Activated T-helper 2 cell treated with anti-CD3 and anti-CD28 coated beads, Interferon-gamma antibody, Interleukin-2, Interleukin-4, amounts not matched to agents 10 μg/mL and 5 μg/mL and 100 μg/mL, durations not matched to agents 14 hours and 24 hours and 36 hours (primary cell): ENCODE measurements at regions not wholly inside any gene's neighbourhood (a gene's known extent, or its start where the extent isn't known, plus 50 kb on each side); places are given as distances from the start of the nearest gene placed in this dataset.
A peak's percentile ranks its signal among the peaks of the same experiment; 100 is the strongest.

ENCODE experiments used
- DNase-seq: peaks from one replicate; pipeline ENCODE4 v3.0.0; 2021; ENCODE audit warnings: low spot score
- H3K27ac Mint-ChIP-seq: one replicate; pipeline ENCODE4 v1.8.0; 2021; ENCODE audit warnings: mixed read lengths
- H3K27me3 Mint-ChIP-seq: one replicate; pipeline ENCODE4 v1.8.0; 2021; ENCODE audit warnings: low read depth, mixed read lengths
- H3K36me3 Mint-ChIP-seq: one replicate; pipeline ENCODE4 v1.8.0; 2021; ENCODE audit warnings: low read depth, mixed read lengths
- H3K4me1 Mint-ChIP-seq: one replicate; pipeline ENCODE4 v1.8.0; 2021; ENCODE audit warnings: low read depth, mixed read lengths
- H3K4me3 Mint-ChIP-seq: one replicate; pipeline ENCODE4 v1.8.0; 2021; ENCODE audit warnings: low read depth, mild to moderate bottlenecking, moderate library complexity, mixed read lengths
- H3K9me3 Mint-ChIP-seq: one replicate; pipeline ENCODE4 v1.8.0; 2021; ENCODE audit warnings: mixed read lengths
- intact Hi-C: fragments of 100-400 bp; cut with micrococcal nuclease; formaldehyde crosslinking; loops from one replicate; pipeline ENCODE4 v1.15.1; 2023

GRCh38 chrX:149312988-149313387, 192.1 kb downstream of the IDS start:
- Mint-ChIP-seq H3K4me3 (no peak overlapping the region), H3K27ac (no peak overlapping the region), H3K27me3 (no peaks in the 10 kb centered on the region), H3K9me3 (no peaks in the 10 kb centered on the region), H3K4me1 (no peaks in the 10 kb centered on the region), H3K36me3 (no peaks in the 10 kb centered on the region)
- DNase-seq: no peak
- intact Hi-C loops: no loop called here

GRCh38 chrX:149312097-149312496, 193.0 kb downstream of the IDS start:
- H3K4me3 Mint-ChIP-seq: no peak overlapping the region
- no peaks in the 10 kb centered on the region for H3K36me3 Mint-ChIP-seq
- no peaks in the 10 kb centered on the region for H3K4me1 Mint-ChIP-seq
- no peak for DNase-seq
- H3K27ac Mint-ChIP-seq: no peak overlapping the region
- no peaks in the 10 kb centered on the region for H3K9me3 Mint-ChIP-seq
- intact Hi-C loops: no loop called here
- no peaks in the 10 kb centered on the region for H3K27me3 Mint-ChIP-seq

- no peaks in the 10 kb centered on the region for H3K9me3 Mint-ChIP-seq
- H3K4me3 Mint-ChIP-seq: no peak overlapping the region
- H3K4me1 Mint-ChIP-seq: no peaks in the 10 kb centered on the region
- no peak overlapping the region for H3K27ac Mint-ChIP-seq
- DNase-seq: no peak
- no peaks in the 10 kb centered on the region for H3K27me3 Mint-ChIP-seq
- intact Hi-C loops: no loop called here
- H3K36me3 Mint-ChIP-seq: no peaks in the 10 kb centered on the region
Observed at GRCh38 chrX:149302705-149303104, 202.4 kb downstream of the IDS start.

GRCh38 chrX:149298111-149298510, 207.0 kb downstream of the IDS start:
- H3K4me3 Mint-ChIP-seq: no peak overlapping the region
- DNase-seq: no peak
- H3K36me3 Mint-ChIP-seq: no peaks in the 10 kb centered on the region
- H3K27ac Mint-ChIP-seq: no peak overlapping the region
- intact Hi-C loops: no loop called here
- no peaks in the 10 kb centered on the region for H3K9me3 Mint-ChIP-seq
- H3K27me3 Mint-ChIP-seq: no peaks in the 10 kb centered on the region
- no peaks in the 10 kb centered on the region for H3K4me1 Mint-ChIP-seq

GRCh38 chrX:149296092-149296491, 209.0 kb downstream of the IDS start:
- DNase-seq: no peak
- Mint-ChIP-seq H3K9me3 (no peaks in the 10 kb centered on the region), H3K4me3 (no peak overlapping the region), H3K27me3 (no peaks in the 10 kb centered on the region), H3K36me3 (no peaks in the 10 kb centered on the region), H3K4me1 (no peaks in the 10 kb centered on the region), H3K27ac (no peak overlapping the region)
- intact Hi-C loops: no loop called here

- Mint-ChIP-seq H3K4me1 (peaks cover 20% of the 10 kb centered on the region), H3K27ac (no peak overlapping the region), H3K9me3 (no peaks in the 10 kb centered on the region), H3K27me3 (no peaks in the 10 kb centered on the region), H3K36me3 (no peaks in the 10 kb centered on the region), H3K4me3 (no peak overlapping the region)
- DNase-seq: peak; percentile 10
- intact Hi-C loops: loop anchor here (2.0 to 10.0 kb wide), 4 partner anchors 142 to 1372 kb away; partner anchors contain the start of gene FMR1
Observed at GRCh38 chrX:149286940-149287349, 218.2 kb downstream of the IDS start.

- no peak for DNase-seq
- Mint-ChIP-seq H3K27ac (peak overlapping the region; percentile 38), H3K4me3 (no peak overlapping the region), H3K27me3 (no peaks in the 10 kb centered on the region), H3K9me3 (no peaks in the 10 kb centered on the region), H3K36me3 (no peaks in the 10 kb centered on the region), H3K4me1 (peaks cover 21% of the 10 kb centered on the region)
- intact Hi-C loops: loop anchor here (1.0 to 10.0 kb wide), 7 partner anchors 16 to 1370 kb away; partner anchors contain the start of gene FMR1
Observed at GRCh38 chrX:149284616-149285015, 220.5 kb downstream of the IDS start.

GRCh38 chrX:149283853-149284252, 221.3 kb downstream of the IDS start:
- no peak overlapping the region for H3K4me3 Mint-ChIP-seq
- intact Hi-C loops: loop anchor here (1.0 to 10.0 kb wide), 7 partner anchors 15 to 1369 kb away; partner anchors contain the start of gene FMR1
- no peak overlapping the region for H3K27ac Mint-ChIP-seq
- H3K4me1 Mint-ChIP-seq: peaks cover 21% of the 10 kb centered on the region
- no peaks in the 10 kb centered on the region for H3K27me3 Mint-ChIP-seq
- H3K9me3 Mint-ChIP-seq: no peaks in the 10 kb centered on the region
- no peaks in the 10 kb centered on the region for H3K36me3 Mint-ChIP-seq
- no peak for DNase-seq

GRCh38 chrX:149282909-149283308, 222.2 kb downstream of the IDS start:
- H3K27ac Mint-ChIP-seq: no peak overlapping the region
- H3K9me3 Mint-ChIP-seq: no peaks in the 10 kb centered on the region
- no peak for DNase-seq
- no peak overlapping the region for H3K4me3 Mint-ChIP-seq
- peaks cover 21% of the 10 kb centered on the region for H3K4me1 Mint-ChIP-seq
- H3K27me3 Mint-ChIP-seq: peaks cover 2% of the 10 kb centered on the region
- H3K36me3 Mint-ChIP-seq: no peaks in the 10 kb centered on the region
- intact Hi-C loops: loop anchor here (10.0 kb wide), 3 partner anchors 138 to 1368 kb away; partner anchors contain the start of gene FMR1

- H3K4me1 Mint-ChIP-seq: peaks cover 15% of the 10 kb centered on the region
- no peak overlapping the region for H3K4me3 Mint-ChIP-seq
- no peak overlapping the region for H3K27ac Mint-ChIP-seq
- DNase-seq: no peak
- peaks cover 4% of the 10 kb centered on the region for H3K27me3 Mint-ChIP-seq
- intact Hi-C loops: loop anchor here (10.0 kb wide), 3 partner anchors 135 to 1365 kb away; partner anchors contain the start of gene FMR1
- no peaks in the 10 kb centered on the region for H3K36me3 Mint-ChIP-seq
- no peaks in the 10 kb centered on the region for H3K9me3 Mint-ChIP-seq
Observed at GRCh38 chrX:149280011-149280410, 225.1 kb downstream of the IDS start.

GRCh38 chrX:149275836-149276235, 229.3 kb downstream of the IDS start:
- Mint-ChIP-seq H3K4me1 (peaks cover 1% of the 10 kb centered on the region), H3K36me3 (no peaks in the 10 kb centered on the region), H3K9me3 (no peaks in the 10 kb centered on the region), H3K27ac (no peak overlapping the region), H3K4me3 (no peak overlapping the region), H3K27me3 (peaks cover 9% of the 10 kb centered on the region)
- no peak for DNase-seq
- intact Hi-C loops: no loop called here

GRCh38 chrX:149274516-149275105, 230.5 kb downstream of the IDS start:
- no peak overlapping the region for H3K27ac Mint-ChIP-seq
- intact Hi-C loops: no loop called here
- H3K9me3 Mint-ChIP-seq: no peaks in the 10 kb centered on the region
- peaks cover 2% of the 10 kb centered on the region for H3K4me1 Mint-ChIP-seq
- no peaks in the 10 kb centered on the region for H3K36me3 Mint-ChIP-seq
- peaks cover 9% of the 10 kb centered on the region for H3K27me3 Mint-ChIP-seq
- DNase-seq: no peak
- no peak overlapping the region for H3K4me3 Mint-ChIP-seq

- Mint-ChIP-seq H3K4me1 (peaks cover 6% of the 10 kb centered on the region), H3K27me3 (peaks cover 6% of the 10 kb centered on the region), H3K27ac (no peak overlapping the region), H3K9me3 (no peaks in the 10 kb centered on the region), H3K4me3 (no peak overlapping the region), H3K36me3 (no peaks in the 10 kb centered on the region)
- intact Hi-C loops: no loop called here
- no peak for DNase-seq
Observed at GRCh38 chrX:149272690-149273463, 232.2 kb downstream of the IDS start.
